Thyroid gland (tissue), 4 donors: ENCODE measurements at regions not wholly inside any gene's neighbourhood (a gene's known extent, or its start where the extent isn't known, plus 50 kb on each side); places are given as distances from the start of the nearest gene placed in this dataset.
"Not testable (repeated sequence)": the region's sequence is repeated elsewhere in the genome, so short reads cannot be mapped to it uniquely, and the experiment has no call there.

Experiments used
- DNase-seq, 2 donors: peaks; one replicate each; pipeline ENCODE4 v3.0.0-alpha.2; 2019
- H3K27ac ChIP-seq, 3 donors: fragments of 200-600 bp; sonication (generic); 1 replicate in 2 of 3; 2 replicates in 1 of 3; pipeline ENCODE4 v1.5.1; 2016 to 2019; ENCODE audit warnings: mild to moderate bottlenecking in 1 of 3, moderate library complexity in 1 of 3
- H3K27me3 ChIP-seq: fragments of 200-600 bp; sonication (generic); one replicate; pipeline ENCODE4 v1.5.1; 2019
- H3K36me3 ChIP-seq, 2 donors: fragments of 200-600 bp; sonication (generic); one replicate each; pipeline ENCODE4 v1.5.1; 2016 to 2019
- H3K4me1 ChIP-seq, 2 donors: fragments of 200-600 bp; sonication (generic); one replicate each; pipeline ENCODE4 v1.5.1; 2017 to 2019
- H3K4me3 ChIP-seq, 3 donors: fragments of 200-600 bp; sonication (generic); replicated peaks in 1 of 3; 1 replicate in 2 of 3; 2 replicates in 1 of 3; pipeline ENCODE4 v1.5.1; 2016; ENCODE audit warnings: mild to moderate bottlenecking in 1 of 3
- H3K9me3 ChIP-seq: fragments of 200-600 bp; sonication (generic); one replicate; pipeline ENCODE4 v1.5.1; 2017
- CTCF ChIP-seq, 6 experiments: fragments of 200-600 bp in 3 of 6; fragments of 450-650 bp in 3 of 6; sonication (generic) in 3 of 6; IDR thresholded peaks; one replicate each; pipeline ENCODE4 v1.5.1; 2016 to 2019; ENCODE audit warnings: antibody characterized with exemption in 6 of 6, mild to moderate bottlenecking in 2 of 6, inconsistent platforms in 1 of 6, moderate library complexity in 1 of 6
- POLR2A ChIP-seq, 2 donors: fragments of 450-650 bp; IDR thresholded peaks; one replicate each; pipeline ENCODE4 v1.6.1; 2017; ENCODE audit warnings: antibody characterized with exemption in 2 of 2, mild to moderate bottlenecking in 2 of 2, moderate library complexity in 1 of 2
- WGBS, 2 donors: methylation state at CpG; one replicate each; pipeline ENCODE4 v1.1.5; 2017; 5-methylcytosine and 5-hydroxymethylcytosine counted together
- intact Hi-C: fragments of 100-400 bp; cut with DNase I; formaldehyde crosslinking; loops from one replicate; pipeline ENCODE4 v1.15.1; 2023

DNA sequence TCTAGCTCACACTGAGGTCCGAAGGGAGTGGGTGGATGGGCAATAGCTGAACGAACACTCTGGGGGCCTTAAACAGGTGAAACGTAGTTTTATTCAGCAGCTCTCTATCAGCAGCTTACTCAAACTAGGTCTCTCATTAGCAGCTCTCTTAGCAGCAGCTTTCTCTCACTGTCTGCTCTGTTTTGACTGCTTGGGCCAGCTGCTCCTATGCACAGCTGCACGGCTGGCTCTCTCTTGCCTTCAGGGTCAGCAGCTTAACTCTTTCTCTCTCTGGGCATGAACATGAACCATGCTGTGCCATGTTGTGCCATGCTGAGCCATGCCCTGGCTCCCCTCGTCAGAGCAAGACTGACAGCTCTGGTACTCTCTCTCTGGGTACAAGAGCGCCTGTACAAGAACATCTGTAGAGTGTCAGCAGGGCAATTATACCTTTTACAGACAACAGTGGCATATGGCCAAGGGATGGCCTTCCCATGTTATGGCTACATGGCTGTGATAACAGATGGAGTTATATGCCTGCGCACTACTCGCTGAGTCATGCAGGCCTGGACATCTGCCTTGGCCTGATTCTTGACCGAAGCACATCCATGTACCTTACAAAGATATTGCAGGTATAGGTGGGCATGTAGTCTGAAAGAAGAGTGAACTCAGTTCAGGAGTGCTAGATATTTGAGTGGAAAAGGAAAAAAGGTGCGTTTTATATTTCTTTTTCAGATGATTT lies 152.4 kb downstream of the LEPR start:
- no peak overlapping the region for H3K27ac ChIP-seq
- no peaks in the 10 kb centered on the region for H3K4me1 ChIP-seq
- 79 to 85% methylated on average over 10 of the region's 10 CpGs for WGBS, 2 donors
- intact Hi-C loops = no loop called here
- H3K36me3 ChIP-seq = no peaks in the 10 kb centered on the region
- TF ChIP-seq CTCF (IDR thresholded peaks at IDR 0.05) (no peak), POLR2A (IDR thresholded peaks at IDR 0.05) (no peak)
- no peaks in the 10 kb centered on the region for H3K9me3 ChIP-seq
- H3K27me3 ChIP-seq = no peaks in the 10 kb centered on the region
- H3K4me3 ChIP-seq = no peak overlapping the region
- DNase-seq = no peak

GRCh38 chr1:65577278-65577677 lies 156.8 kb downstream of the LEPR start:
- no peak overlapping the region for H3K4me3 ChIP-seq
- H3K9me3 ChIP-seq = no peaks in the 10 kb centered on the region
- WGBS, 2 donors = 90 to 92% methylated on average over 4 of the region's 4 CpGs
- H3K4me1 ChIP-seq = no peaks in the 10 kb centered on the region
- TF ChIP-seq POLR2A (IDR thresholded peaks at IDR 0.05) (no peak), CTCF (IDR thresholded peaks at IDR 0.05) (no peak)
- no peaks in the 10 kb centered on the region for H3K36me3 ChIP-seq
- no peak for DNase-seq
- no peak overlapping the region for H3K27ac ChIP-seq
- intact Hi-C loops = no loop called here
- H3K27me3 ChIP-seq = no peaks in the 10 kb centered on the region

GRCh38 chr1:65577982-65578381 lies 157.5 kb downstream of the LEPR start:
- H3K9me3 ChIP-seq, H3K27ac ChIP-seq, DNase-seq, H3K4me1 ChIP-seq, H3K36me3 ChIP-seq, intact Hi-C loops, H3K27me3 ChIP-seq, H3K4me3 ChIP-seq: not testable (repeated sequence)
- WGBS, 2 donors = 95% methylated on average over 3 of the region's 3 CpGs

DNA sequence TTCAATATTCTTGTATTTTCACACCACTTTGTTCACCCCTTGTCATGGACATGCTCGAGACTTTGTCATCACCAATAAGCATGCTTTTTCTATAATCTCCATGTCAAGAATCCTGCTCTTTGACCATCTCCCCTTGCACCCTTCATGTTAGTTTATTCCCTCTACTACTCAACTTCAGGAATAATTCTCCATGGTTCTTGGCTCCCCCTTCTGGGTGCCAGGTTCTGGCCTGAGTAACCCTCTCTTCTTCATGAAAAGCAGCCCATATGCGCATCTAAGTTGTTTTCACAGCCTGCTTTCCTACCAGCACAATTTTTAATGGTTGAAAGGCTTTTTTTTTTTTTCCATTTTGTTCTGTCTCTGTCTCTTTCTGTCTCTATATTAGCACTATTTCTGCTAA lies 160.7 kb downstream of the LEPR start:
- H3K36me3 ChIP-seq = no peaks in the 10 kb centered on the region
- no peaks in the 10 kb centered on the region for H3K27me3 ChIP-seq
- intact Hi-C loops = no loop called here
- no peaks in the 10 kb centered on the region for H3K9me3 ChIP-seq
- H3K4me3 ChIP-seq = no peak overlapping the region
- no peaks in the 10 kb centered on the region for H3K4me1 ChIP-seq
- 62 to 66% methylated on average over 2 of the region's 2 CpGs for WGBS, 2 donors
- no peak for DNase-seq
- no peak overlapping the region for H3K27ac ChIP-seq
- no peak for TF ChIP-seq POLR2A (IDR thresholded peaks at IDR 0.05)
- no peak for TF ChIP-seq CTCF (IDR thresholded peaks at IDR 0.05)

DNA sequence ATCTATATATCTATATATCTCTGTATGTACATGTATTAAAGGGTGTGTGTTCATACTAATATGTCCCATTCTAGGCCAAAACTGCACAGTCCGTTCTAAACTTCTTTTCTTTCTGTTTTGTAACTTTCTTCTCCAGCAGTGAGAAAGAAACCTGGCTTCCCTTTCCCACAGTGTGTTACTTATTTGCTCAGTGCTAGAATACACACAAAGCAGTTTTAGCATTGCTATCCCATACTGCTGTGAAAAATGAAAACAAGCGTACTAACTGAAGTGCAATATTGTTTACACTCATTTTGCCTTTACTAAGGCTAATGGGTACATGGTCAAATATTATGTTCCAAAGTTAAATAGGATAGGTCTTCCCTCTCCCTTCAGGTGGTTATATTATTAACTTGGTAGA lies 163.9 kb downstream of the LEPR start:
- no peaks in the 10 kb centered on the region for H3K36me3 ChIP-seq
- H3K4me1 ChIP-seq = no peaks in the 10 kb centered on the region
- H3K4me3 ChIP-seq = no peak overlapping the region
- H3K27ac ChIP-seq = no peak overlapping the region
- H3K27me3 ChIP-seq = no peaks in the 10 kb centered on the region
- intact Hi-C loops = no loop called here
- DNase-seq = no peak
- no peaks in the 10 kb centered on the region for H3K9me3 ChIP-seq
- 95 to 96% methylated on average over 2 of the region's 2 CpGs for WGBS, 2 donors
- no peak for TF ChIP-seq CTCF (IDR thresholded peaks at IDR 0.05)
- no peak for TF ChIP-seq POLR2A (IDR thresholded peaks at IDR 0.05)
